GM23338 (cell line): ENCODE measurements at regions not wholly inside any gene's neighbourhood (a gene's known extent, or its start where the extent isn't known, plus 50 kb on each side); places are given as distances from the start of the nearest gene placed in this dataset.

Experiments used
- EZH2 ChIP-seq: fragments of 200-600 bp; sonication (generic); IDR thresholded peaks from one replicate; pipeline ENCODE4 v1.8.0; 2017; ENCODE audit warnings: antibody characterized with exemption, mild to moderate bottlenecking, low read depth; ENCODE audit not compliant: unreplicated experiment
- EZH2phosphoT487 ChIP-seq: fragments of 200-600 bp; sonication (generic); IDR thresholded peaks from one replicate; pipeline ENCODE4 v1.8.1; 2018; ENCODE audit warnings: antibody characterized with exemption; ENCODE audit not compliant: unreplicated experiment
- POLR2AphosphoS5 ChIP-seq: IDR thresholded peaks from 2 replicates; pipeline ENCODE4 v1.6.1; 2016; ENCODE audit warnings: antibody characterized with exemption, low read depth
- STAT1 ChIP-seq: IDR thresholded peaks from one replicate; pipeline ENCODE4 v1.6.1; 2016; ENCODE audit warnings: antibody characterized with exemption; ENCODE audit not compliant: unreplicated experiment
- ZNF114 ChIP-seq: fragments of 250-450 bp; sonication (Bioruptor Pico); IDR thresholded peaks from 2 replicates; pipeline ENCODE4 v1.5.0; 2020; ENCODE audit warnings: mild to moderate bottlenecking, moderate library complexity
- TF ChIP-seq, protein P1 (sequence below), 2 experiments: fragments of 200-600 bp in 1 of 2; sonication (generic) in 1 of 2; conservative IDR thresholded peaks; 2 replicates each; pipeline versions ENCODE4 v1.5.1 to v1.6.1; 2016 to 2017; ENCODE audit warnings: antibody characterized with exemption in 2 of 2, low read depth in 2 of 2, mild to moderate bottlenecking in 2 of 2, moderate library complexity in 1 of 2
- TF ChIP-seq, protein P2 (sequence below): IDR thresholded peaks from one replicate; pipeline ENCODE4 v1.6.1; 2018; ENCODE audit warnings: antibody characterized with exemption; ENCODE audit not compliant: unreplicated experiment
- TF ChIP-seq, protein P3 (sequence below): IDR thresholded peaks from 2 replicates; pipeline ENCODE4 v1.6.1; 2016; ENCODE audit warnings: antibody characterized with exemption

DNA sequence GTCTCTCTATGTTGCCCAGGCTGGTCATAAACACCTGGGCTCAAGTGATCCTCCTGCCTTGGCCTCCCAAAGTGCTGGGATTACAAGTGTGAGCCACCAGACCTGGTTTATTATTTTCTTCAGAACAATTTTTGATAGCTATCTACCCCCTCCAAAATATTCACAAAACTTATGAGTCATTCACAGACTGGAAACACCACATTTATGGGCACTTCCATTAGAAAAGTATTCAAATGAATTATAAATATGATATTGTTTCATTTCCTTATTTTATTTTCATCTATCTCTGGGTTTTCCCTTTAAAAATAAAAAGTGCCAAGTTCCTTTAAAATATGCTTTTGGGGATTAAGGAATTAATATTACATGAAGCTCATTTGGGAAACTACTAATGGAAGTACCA, 58.8 kb upstream of the MSTN start:
- TF ChIP-seq, protein P1, sequence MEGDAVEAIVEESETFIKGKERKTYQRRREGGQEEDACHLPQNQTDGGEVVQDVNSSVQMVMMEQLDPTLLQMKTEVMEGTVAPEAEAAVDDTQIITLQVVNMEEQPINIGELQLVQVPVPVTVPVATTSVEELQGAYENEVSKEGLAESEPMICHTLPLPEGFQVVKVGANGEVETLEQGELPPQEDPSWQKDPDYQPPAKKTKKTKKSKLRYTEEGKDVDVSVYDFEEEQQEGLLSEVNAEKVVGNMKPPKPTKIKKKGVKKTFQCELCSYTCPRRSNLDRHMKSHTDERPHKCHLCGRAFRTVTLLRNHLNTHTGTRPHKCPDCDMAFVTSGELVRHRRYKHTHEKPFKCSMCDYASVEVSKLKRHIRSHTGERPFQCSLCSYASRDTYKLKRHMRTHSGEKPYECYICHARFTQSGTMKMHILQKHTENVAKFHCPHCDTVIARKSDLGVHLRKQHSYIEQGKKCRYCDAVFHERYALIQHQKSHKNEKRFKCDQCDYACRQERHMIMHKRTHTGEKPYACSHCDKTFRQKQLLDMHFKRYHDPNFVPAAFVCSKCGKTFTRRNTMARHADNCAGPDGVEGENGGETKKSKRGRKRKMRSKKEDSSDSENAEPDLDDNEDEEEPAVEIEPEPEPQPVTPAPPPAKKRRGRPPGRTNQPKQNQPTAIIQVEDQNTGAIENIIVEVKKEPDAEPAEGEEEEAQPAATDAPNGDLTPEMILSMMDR (conservative IDR thresholded peaks at IDR 0.05; ENCODE audit: low read depth in 2 of 2), result no peak
- TF ChIP-seq EZH2 (no peak), POLR2AphosphoS5 (no peak), EZH2phosphoT487 (no peak), ZNF114 (CRISPR knock-in tag) (no peak), STAT1 (no peak)
- TF ChIP-seq, protein P2, sequence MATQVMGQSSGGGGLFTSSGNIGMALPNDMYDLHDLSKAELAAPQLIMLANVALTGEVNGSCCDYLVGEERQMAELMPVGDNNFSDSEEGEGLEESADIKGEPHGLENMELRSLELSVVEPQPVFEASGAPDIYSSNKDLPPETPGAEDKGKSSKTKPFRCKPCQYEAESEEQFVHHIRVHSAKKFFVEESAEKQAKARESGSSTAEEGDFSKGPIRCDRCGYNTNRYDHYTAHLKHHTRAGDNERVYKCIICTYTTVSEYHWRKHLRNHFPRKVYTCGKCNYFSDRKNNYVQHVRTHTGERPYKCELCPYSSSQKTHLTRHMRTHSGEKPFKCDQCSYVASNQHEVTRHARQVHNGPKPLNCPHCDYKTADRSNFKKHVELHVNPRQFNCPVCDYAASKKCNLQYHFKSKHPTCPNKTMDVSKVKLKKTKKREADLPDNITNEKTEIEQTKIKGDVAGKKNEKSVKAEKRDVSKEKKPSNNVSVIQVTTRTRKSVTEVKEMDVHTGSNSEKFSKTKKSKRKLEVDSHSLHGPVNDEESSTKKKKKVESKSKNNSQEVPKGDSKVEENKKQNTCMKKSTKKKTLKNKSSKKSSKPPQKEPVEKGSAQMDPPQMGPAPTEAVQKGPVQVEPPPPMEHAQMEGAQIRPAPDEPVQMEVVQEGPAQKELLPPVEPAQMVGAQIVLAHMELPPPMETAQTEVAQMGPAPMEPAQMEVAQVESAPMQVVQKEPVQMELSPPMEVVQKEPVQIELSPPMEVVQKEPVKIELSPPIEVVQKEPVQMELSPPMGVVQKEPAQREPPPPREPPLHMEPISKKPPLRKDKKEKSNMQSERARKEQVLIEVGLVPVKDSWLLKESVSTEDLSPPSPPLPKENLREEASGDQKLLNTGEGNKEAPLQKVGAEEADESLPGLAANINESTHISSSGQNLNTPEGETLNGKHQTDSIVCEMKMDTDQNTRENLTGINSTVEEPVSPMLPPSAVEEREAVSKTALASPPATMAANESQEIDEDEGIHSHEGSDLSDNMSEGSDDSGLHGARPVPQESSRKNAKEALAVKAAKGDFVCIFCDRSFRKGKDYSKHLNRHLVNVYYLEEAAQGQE, result no peak
- TF ChIP-seq, protein P3, sequence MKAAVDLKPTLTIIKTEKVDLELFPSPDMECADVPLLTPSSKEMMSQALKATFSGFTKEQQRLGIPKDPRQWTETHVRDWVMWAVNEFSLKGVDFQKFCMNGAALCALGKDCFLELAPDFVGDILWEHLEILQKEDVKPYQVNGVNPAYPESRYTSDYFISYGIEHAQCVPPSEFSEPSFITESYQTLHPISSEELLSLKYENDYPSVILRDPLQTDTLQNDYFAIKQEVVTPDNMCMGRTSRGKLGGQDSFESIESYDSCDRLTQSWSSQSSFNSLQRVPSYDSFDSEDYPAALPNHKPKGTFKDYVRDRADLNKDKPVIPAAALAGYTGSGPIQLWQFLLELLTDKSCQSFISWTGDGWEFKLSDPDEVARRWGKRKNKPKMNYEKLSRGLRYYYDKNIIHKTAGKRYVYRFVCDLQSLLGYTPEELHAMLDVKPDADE, result no peak
